Small intestine (tissue), 7 donors: ENCODE measurements at regions not wholly inside any gene's neighbourhood (a gene's known extent, or its start where the extent isn't known, plus 50 kb on each side); places are given as distances from the start of the nearest gene placed in this dataset.

Experiments used
- DNase-seq, 2 donors: peaks; one replicate each; pipeline versions ENCODE4 v3.0.0 to v3.0.0-alpha.2; 2013
- FAIRE-seq: peaks from 2 replicates; lab custom pipeline; 2012; peaks lifted over from hg19 to GRCh38; lab: Jason Lieb, UNC
- H3K27ac ChIP-seq, 3 donors: one replicate each; pipeline ENCODE4 v1.5.1; 2013; ENCODE audit warnings: low read length in 2 of 3, mild to moderate bottlenecking in 2 of 3, control low read depth in 1 of 3, inconsistent platforms in 1 of 3, low read depth in 1 of 3, moderate library complexity in 1 of 3
- H3K27me3 ChIP-seq, 3 donors: one replicate each; pipeline ENCODE4 v1.6.1; 2013; ENCODE audit warnings: low read length in 3 of 3, inconsistent platforms in 1 of 3; ENCODE audit not compliant: control insufficient read depth in 3 of 3, insufficient read depth in 3 of 3
- H3K36me3 ChIP-seq, 3 donors: one replicate each; pipeline ENCODE4 v1.6.1; 2013; ENCODE audit warnings: low read length in 3 of 3, inconsistent platforms in 1 of 3, low read depth in 1 of 3, mild to moderate bottlenecking in 1 of 3, moderate library complexity in 1 of 3; ENCODE audit not compliant: control insufficient read depth in 3 of 3, insufficient read depth in 2 of 3
- H3K4me1 ChIP-seq, 3 donors: one replicate each; pipeline ENCODE4 v1.6.1; 2013; ENCODE audit warnings: low read length in 2 of 3, inconsistent platforms in 1 of 3, low read depth in 1 of 3, mild to moderate bottlenecking in 1 of 3, moderate library complexity in 1 of 3; ENCODE audit not compliant: control insufficient read depth in 3 of 3, insufficient read depth in 2 of 3
- H3K4me3 ChIP-seq, 3 donors: one replicate each; pipeline ENCODE4 v1.5.1; 2013; ENCODE audit warnings: low read length in 3 of 3, control low read depth in 1 of 3, inconsistent platforms in 1 of 3, low read depth in 1 of 3, mild to moderate bottlenecking in 1 of 3, moderate library complexity in 1 of 3
- H3K9me3 ChIP-seq, 2 donors: one replicate each; pipeline ENCODE4 v1.6.1; 2013; ENCODE audit warnings: low read depth in 1 of 2, low read length in 1 of 2; ENCODE audit not compliant: control insufficient read depth in 2 of 2, insufficient read depth in 1 of 2
- WGBS, 3 donors: extraction: QIAGEN DNeasy Blood & Tissue Kit; methylation state at CpG; one replicate each; pipeline ENCODE4 v1.1.7; 2013; 5-methylcytosine and 5-hydroxymethylcytosine counted together
- donor health status: healthy with polysubstance abuse.
- donor health status: control.
- donor health status: control.
- donor health status: Bipolar disorder and iron deficiency.
- donor health status: healthy.

GRCh38 chr6:67679566-67680296 is 955.4 kb upstream of the ADGRB3 start:
- DNase-seq (no peak), FAIRE-seq (no peak)
- no peak overlapping the region for H3K4me3 ChIP-seq
- H3K27me3 ChIP-seq, result no peaks in the 10 kb centered on the region
- WGBS, 3 donors, result 46 to 72% (median 51%) methylated on average over 3 of the region's 3 CpGs
- no peaks in the 10 kb centered on the region for H3K4me1 ChIP-seq
- no peaks in the 10 kb centered on the region for H3K36me3 ChIP-seq
- peaks cover 0 to 7% of the 10 kb centered on the region in 2 donors for H3K9me3 ChIP-seq
- H3K27ac ChIP-seq, result no peak overlapping the region

GRCh38 chr6:67676892-67677291 is 958.2 kb upstream of the ADGRB3 start:
- Histone ChIP-seq H3K4me1 (no peaks in the 10 kb centered on the region), H3K27ac (no peak overlapping the region), H3K4me3 (no peak overlapping the region), H3K9me3 (peaks cover 0 to 18% of the 10 kb centered on the region in 2 donors), H3K27me3 (no peaks in the 10 kb centered on the region), H3K36me3 (no peaks in the 10 kb centered on the region)
- DNase-seq (no peak), FAIRE-seq (no peak)
- 52 to 81% (median 70%) methylated on average over 1 of the region's 1 CpG for WGBS, 3 donors

DNA sequence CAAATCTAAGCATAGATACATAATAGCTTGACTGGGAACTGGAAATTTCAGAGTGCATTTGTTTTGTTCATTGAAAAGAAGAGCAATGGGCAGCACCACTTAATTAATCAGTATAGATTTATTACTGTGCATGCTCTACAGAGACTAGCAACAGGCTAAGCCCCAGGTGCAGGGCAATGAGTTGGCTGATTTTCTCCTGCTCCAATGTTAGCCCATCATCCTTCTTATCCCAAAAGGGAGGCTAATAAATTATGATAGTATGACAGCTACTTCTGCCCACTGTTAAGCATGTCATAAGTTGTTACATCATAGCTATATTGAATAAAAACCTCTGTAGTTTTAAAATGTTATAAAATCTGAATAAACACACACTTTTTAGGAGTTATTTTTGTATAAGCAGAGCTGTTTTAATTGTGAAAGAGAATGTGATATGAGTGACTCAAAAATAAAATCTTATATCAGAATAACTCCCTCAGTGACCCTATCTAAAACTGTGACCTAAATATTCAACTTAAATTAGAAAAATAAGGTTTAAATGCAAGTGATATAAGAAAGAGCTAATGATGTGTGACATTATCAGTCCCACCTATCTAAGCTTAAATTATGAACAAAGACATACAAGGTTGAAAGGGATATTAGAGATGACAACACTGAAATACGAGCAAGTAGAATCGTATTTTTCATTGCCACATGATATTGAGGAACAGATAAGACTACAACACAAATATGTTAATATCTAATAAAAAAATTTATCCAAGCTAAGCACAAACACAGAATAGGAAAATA is 967.3 kb upstream of the ADGRB3 start:
- no peak overlapping the region for H3K27ac ChIP-seq
- peak; percentile 23 for FAIRE-seq
- H3K4me1 ChIP-seq, result no peaks in the 10 kb centered on the region
- no peak for DNase-seq
- H3K36me3 ChIP-seq, result no peaks in the 10 kb centered on the region
- H3K9me3 ChIP-seq, result peaks cover 6 to 12% of the 10 kb centered on the region in 2 donors
- 78 to 89% (median 87%) methylated on average over 2 of the region's 2 CpGs for WGBS, 3 donors
- H3K4me3 ChIP-seq, result no peak overlapping the region
- no peaks in the 10 kb centered on the region for H3K27me3 ChIP-seq

GRCh38 chr6:67666177-67666964 is 968.7 kb upstream of the ADGRB3 start:
- 51 to 73% (median 57%) methylated on average over 4 of the region's 4 CpGs for WGBS, 3 donors
- FAIRE-seq (no peak), DNase-seq (no peak)
- no peaks in the 10 kb centered on the region for H3K4me1 ChIP-seq
- no peak overlapping the region for H3K4me3 ChIP-seq
- no peaks in the 10 kb centered on the region for H3K27me3 ChIP-seq
- H3K9me3 ChIP-seq, result peaks cover 6 to 16% of the 10 kb centered on the region in 2 donors
- H3K27ac ChIP-seq, result no peak overlapping the region
- no peaks in the 10 kb centered on the region for H3K36me3 ChIP-seq

DNA sequence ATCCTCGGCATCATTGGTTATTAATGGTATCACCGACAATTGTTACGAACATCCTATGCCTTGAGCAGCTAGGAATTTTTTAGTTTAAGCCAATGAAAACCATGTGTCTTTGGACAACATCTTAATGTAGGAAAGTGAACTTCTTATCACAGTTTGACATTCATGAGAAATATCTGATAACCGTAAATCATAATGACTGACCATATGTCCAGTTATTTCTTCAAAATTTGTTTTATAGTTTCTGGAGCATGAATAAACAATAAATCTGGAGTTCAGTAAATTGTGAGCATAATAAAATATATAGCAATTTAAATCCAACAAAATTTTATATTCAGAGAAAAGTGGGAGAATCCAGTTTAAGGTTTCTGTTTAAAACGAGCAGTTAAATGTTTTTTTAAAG is 970.1 kb upstream of the ADGRB3 start:
- Histone ChIP-seq H3K27me3 (no peaks in the 10 kb centered on the region), H3K27ac (no peak overlapping the region), H3K4me1 (no peaks in the 10 kb centered on the region), H3K36me3 (no peaks in the 10 kb centered on the region), H3K9me3 (peaks cover 6 to 13% of the 10 kb centered on the region in 2 donors), H3K4me3 (no peak overlapping the region)
- DNase-seq (no peak), FAIRE-seq (no peak)
- 82 to 86% (median 84%) methylated on average over 5 of the region's 5 CpGs for WGBS, 3 donors

- no peaks in the 10 kb centered on the region for H3K4me1 ChIP-seq
- FAIRE-seq, result no peak
Observed at GRCh38 chr6:67663105-67663895, 971.8 kb upstream of the ADGRB3 start.

DNA sequence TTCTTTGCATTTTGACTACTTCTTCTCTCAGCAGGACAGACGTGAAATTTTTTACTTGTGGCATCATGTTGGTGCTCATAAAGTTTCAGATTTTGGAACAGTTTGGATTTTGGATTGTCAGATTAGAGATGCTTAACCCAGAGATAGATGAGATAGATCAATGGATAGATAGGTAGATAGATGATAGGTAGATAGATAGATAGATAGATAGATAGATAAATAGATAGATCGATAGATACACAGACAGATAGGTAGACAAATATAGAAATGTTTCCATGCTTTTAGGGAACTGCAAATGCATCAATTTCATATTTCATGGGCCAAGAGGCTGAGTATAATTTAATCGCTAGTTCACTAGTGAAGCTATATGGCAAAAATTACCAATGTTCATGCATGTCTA is 981.5 kb upstream of the ADGRB3 start:
- H3K4me1 ChIP-seq, result no peaks in the 10 kb centered on the region
- no peaks in the 10 kb centered on the region for H3K36me3 ChIP-seq
- FAIRE-seq (no peak), DNase-seq (no peak)
- H3K4me3 ChIP-seq, result no peak overlapping the region
- H3K9me3 ChIP-seq, result no peaks in the 10 kb centered on the region
- no peak overlapping the region for H3K27ac ChIP-seq
- no peaks in the 10 kb centered on the region for H3K27me3 ChIP-seq
- 81 to 92% (median 87%) methylated on average over 3 of the region's 3 CpGs for WGBS, 3 donors

More at GRCh38 chr6:67663105-67663895, 971.8 kb upstream of the ADGRB3 start:
- Histone ChIP-seq H3K27ac (no peak overlapping the region), H3K9me3 (peaks cover 6 to 13% of the 10 kb centered on the region in 2 donors), H3K27me3 (no peaks in the 10 kb centered on the region), H3K36me3 (no peaks in the 10 kb centered on the region), H3K4me3 (no peak overlapping the region)
- DNase-seq, result no peak
- 89 to 92% (median 89%) methylated on average over 11 of the region's 11 CpGs for WGBS, 3 donors
